WTC11 (cell line): ENCODE measurements at regions not wholly inside any gene's neighbourhood (a gene's known extent, or its start where the extent isn't known, plus 50 kb on each side); places are given as distances from the start of the nearest gene placed in this dataset.

ENCODE experiments used
- ATAC-seq: fragments of 200-7000 bp; cut with Tn5 transposase; 2 replicates; pipeline ENCODE4 v1.10.0; 2021; ENCODE audit warnings: mild to moderate bottlenecking, moderate library complexity
- CTCF ChIA-PET: fragments of 300-600 bp; sonication (Branson Sonifier 250); formaldehyde crosslinking; loops from one replicate; lab custom pipeline; 2021; ENCODE audit warnings: antibody characterized with exemption; lab: Charles Lee
- POLR2A ChIA-PET: fragments of 350-600 bp; sonication (Branson Sonifier 250); formaldehyde crosslinking; loops from one replicate; lab custom pipeline; 2021; ENCODE audit warnings: antibody characterized with exemption; lab: Charles Lee
- DNase-seq: peaks from one replicate; pipeline ENCODE4 v3.0.0; 2021; ENCODE audit warnings: low spot score
- H3K27ac Mint-ChIP-seq: 2 replicates; pipeline ENCODE4 v1.8.0; 2021; ENCODE audit warnings: mixed read lengths
- H3K27me3 Mint-ChIP-seq: 2 replicates; pipeline ENCODE4 v1.8.0; 2021; ENCODE audit warnings: low read depth, mild to moderate bottlenecking, moderate library complexity, mixed read lengths
- H3K36me3 Mint-ChIP-seq: 2 replicates; pipeline ENCODE4 v1.8.0; 2021; ENCODE audit warnings: mixed read lengths
- H3K4me1 Mint-ChIP-seq: 2 replicates; pipeline ENCODE4 v1.8.0; 2022; ENCODE audit warnings: mixed read lengths
- H3K4me3 Mint-ChIP-seq: 2 replicates; pipeline ENCODE4 v1.8.0; 2021; ENCODE audit warnings: mild to moderate bottlenecking, moderate library complexity, mixed read lengths
- H3K9me3 Mint-ChIP-seq: 2 replicates; pipeline ENCODE4 v1.8.0; 2021; ENCODE audit warnings: mixed read lengths
- ATF1 ChIP-seq: sonication (generic); formaldehyde crosslinking; IDR thresholded peaks from 2 replicates; pipeline ENCODE4 v1.8.1; 2023; ENCODE audit warnings: mild to moderate bottlenecking, moderate library complexity, missing genetic modification reagents
- E2F1 ChIP-seq: sonication (generic); formaldehyde crosslinking; IDR thresholded peaks from 2 replicates; pipeline ENCODE4 v1.8.0; 2022; ENCODE audit warnings: mild to moderate bottlenecking, missing genetic modification reagents
- ELF4 ChIP-seq: sonication (generic); formaldehyde crosslinking; IDR thresholded peaks from 2 replicates; pipeline ENCODE4 v1.8.1; 2022; ENCODE audit warnings: low read depth, mild to moderate bottlenecking, moderate library complexity, missing genetic modification reagents
- FOXK1 ChIP-seq: sonication (generic); formaldehyde crosslinking; IDR thresholded peaks from 2 replicates; pipeline ENCODE4 v1.8.0; 2022; ENCODE audit warnings: mild to moderate bottlenecking, moderate library complexity, missing genetic modification reagents
- GABPB1 ChIP-seq: sonication (generic); formaldehyde crosslinking; IDR thresholded peaks from 2 replicates; pipeline ENCODE4 v1.8.1; 2023; ENCODE audit warnings: mild to moderate bottlenecking, missing genetic modification reagents
- KAT7 ChIP-seq: sonication (generic); formaldehyde crosslinking; IDR thresholded peaks from 2 replicates; pipeline ENCODE4 v1.8.1; 2023; ENCODE audit warnings: missing genetic modification reagents, mild to moderate bottlenecking, borderline replicate concordance
- MLX ChIP-seq: sonication (generic); formaldehyde crosslinking; IDR thresholded peaks from 2 replicates; pipeline ENCODE4 v1.8.1; 2023; ENCODE audit warnings: mild to moderate bottlenecking, missing genetic modification reagents, moderate library complexity
- OVOL2 ChIP-seq: fragments of 250-450 bp; sonication (Bioruptor Pico); IDR thresholded peaks from 2 replicates; pipeline ENCODE4 v1.9.0; 2021; ENCODE audit warnings: mild to moderate bottlenecking, borderline replicate concordance
- PRRX2 ChIP-seq: fragments of 250-450 bp; sonication (Bioruptor Pico); IDR thresholded peaks from 2 replicates; pipeline ENCODE4 v1.8.0; 2021; ENCODE audit warnings: mild to moderate bottlenecking
- SMAD3 ChIP-seq: sonication (generic); formaldehyde crosslinking; IDR thresholded peaks from 2 replicates; pipeline ENCODE4 v1.8.0; 2022; ENCODE audit warnings: missing genetic modification reagents, mild to moderate bottlenecking, borderline replicate concordance
- SP1 ChIP-seq: sonication (generic); formaldehyde crosslinking; conservative IDR thresholded peaks from 2 replicates; pipeline ENCODE4 v1.8.1; 2022; ENCODE audit warnings: missing genetic modification reagents
- TEAD1 ChIP-seq: sonication (generic); formaldehyde crosslinking; IDR thresholded peaks from 2 replicates; pipeline ENCODE4 v1.8.0; 2022; ENCODE audit warnings: mild to moderate bottlenecking, missing genetic modification reagents
- ZBTB21 ChIP-seq: sonication (generic); formaldehyde crosslinking; IDR thresholded peaks from 2 replicates; pipeline ENCODE4 v1.8.1; 2023; ENCODE audit warnings: mild to moderate bottlenecking, missing genetic modification reagents, borderline replicate concordance
- ZMAT4 ChIP-seq: fragments of 250-450 bp; sonication (Bioruptor Pico); IDR thresholded peaks from 2 replicates; pipeline ENCODE4 v1.9.0; 2021; ENCODE audit warnings: mild to moderate bottlenecking
- ZNF219 ChIP-seq: sonication (generic); formaldehyde crosslinking; IDR thresholded peaks from 2 replicates; pipeline ENCODE4 v1.8.0; 2023; ENCODE audit warnings: missing genetic modification reagents, mild to moderate bottlenecking, borderline replicate concordance
- ZNF263 ChIP-seq: sonication (generic); formaldehyde crosslinking; IDR thresholded peaks from 2 replicates; pipeline ENCODE4 v1.8.1; 2022; ENCODE audit warnings: low read depth, mild to moderate bottlenecking, moderate library complexity, missing genetic modification reagents
- ZNF416 ChIP-seq: fragments of 250-450 bp; sonication (Bioruptor Pico); IDR thresholded peaks from 2 replicates; pipeline ENCODE4 v1.9.0; 2021; ENCODE audit warnings: mild to moderate bottlenecking, inconsistent platforms

- TF ChIP-seq FOXK1 = no peak
- no peak for TF ChIP-seq SMAD3 (CRISPR knock-in tag)
- no peak for TF ChIP-seq ATF1
Measured at GRCh38 chr5:107047048-107047447, 623.7 kb downstream of the EFNA5 start (continued).

GRCh38 chr5:107043665-107044064, 627.1 kb downstream of the EFNA5 start:
- POLR2A ChIA-PET = no interaction called here
- no peaks in the 10 kb centered on the region for H3K9me3 Mint-ChIP-seq
- H3K27me3 Mint-ChIP-seq = no peaks in the 10 kb centered on the region
- no peak overlapping the region for H3K27ac Mint-ChIP-seq
- peaks cover 8% of the 10 kb centered on the region for H3K4me1 Mint-ChIP-seq
- H3K4me3 Mint-ChIP-seq = no peak overlapping the region
- TF ChIP-seq ATF1 (no peak), ELF4 (CRISPR knock-in tag) (no peak), TEAD1 (CRISPR knock-in tag) (no peak), ZBTB21 (CRISPR knock-in tag) (no peak), E2F1 (no peak), ZMAT4 (CRISPR knock-in tag) (no peak)
- no peak for ATAC-seq
- CTCF ChIA-PET = no interaction called here
- DNase-seq = no peak
- H3K36me3 Mint-ChIP-seq = no peaks in the 10 kb centered on the region

- H3K4me1 Mint-ChIP-seq = peaks cover 8% of the 10 kb centered on the region
- H3K27ac Mint-ChIP-seq = no peak overlapping the region
- CTCF ChIA-PET = no interaction called here
- no peaks in the 10 kb centered on the region for H3K36me3 Mint-ChIP-seq
- no peak for DNase-seq
- H3K4me3 Mint-ChIP-seq = no peak overlapping the region
- no peak for TF ChIP-seq GABPB1 (CRISPR knock-in tag)
- TF ChIP-seq KAT7 (CRISPR knock-in tag) = no peak
- no peak for TF ChIP-seq ZNF219
- no peak for TF ChIP-seq PRRX2 (CRISPR knock-in tag)
- no peak for TF ChIP-seq SP1 (CRISPR knock-in tag)
- TF ChIP-seq ZNF263 (CRISPR knock-in tag) = no peak
- POLR2A ChIA-PET = no interaction called here
- peaks cover 3% of the 10 kb centered on the region for H3K27me3 Mint-ChIP-seq
- peaks cover 13% of the 10 kb centered on the region for H3K9me3 Mint-ChIP-seq
- no peak for ATAC-seq
Measured at GRCh38 chr5:107040907-107041306, 629.8 kb downstream of the EFNA5 start.

GRCh38 chr5:107032629-107033028, 638.1 kb downstream of the EFNA5 start:
- ATAC-seq = no peak
- peaks cover 3% of the 10 kb centered on the region for H3K27me3 Mint-ChIP-seq
- no peaks in the 10 kb centered on the region for H3K36me3 Mint-ChIP-seq
- no peak overlapping the region for H3K27ac Mint-ChIP-seq
- H3K4me1 Mint-ChIP-seq = peaks cover 9% of the 10 kb centered on the region; the same call in 1 of the 2 replicates
- POLR2A ChIA-PET = no interaction called here
- no peak for DNase-seq
- H3K4me3 Mint-ChIP-seq = no peak overlapping the region
- TF ChIP-seq MLX (CRISPR knock-in tag) (no peak), ZNF416 (CRISPR knock-in tag) (no peak), SMAD3 (CRISPR knock-in tag) (no peak), OVOL2 (CRISPR knock-in tag) (no peak)
- CTCF ChIA-PET = interaction anchor here (0.6 kb wide), 1 partner anchor 640 kb away, joined by 3 read pairs; no protein-coding TSS in a partner anchor
- peaks cover 13% of the 10 kb centered on the region for H3K9me3 Mint-ChIP-seq

- Mint-ChIP-seq H3K4me3 (no peak overlapping the region), H3K27me3 (no peaks in the 10 kb centered on the region), H3K9me3 (no peaks in the 10 kb centered on the region), H3K27ac (no peak overlapping the region), H3K4me1 (peaks cover 38% of the 10 kb centered on the region), H3K36me3 (no peaks in the 10 kb centered on the region)
- DNase-seq (no peak), ATAC-seq (no peak)
- no peak for TF ChIP-seq ZNF219
- POLR2A ChIA-PET = no interaction called here
- CTCF ChIA-PET = no interaction called here
Measured at GRCh38 chr5:107028938-107029337, 641.8 kb downstream of the EFNA5 start.
